Peyer's patch (tissue), 4 donors: ENCODE measurements at regions not wholly inside any gene's neighbourhood (a gene's known extent, or its start where the extent isn't known, plus 50 kb on each side); places are given as distances from the start of the nearest gene placed in this dataset.

Experiments
- POLR2A ChIP-seq, 2 donors: fragments of 450-650 bp; IDR thresholded peaks; one replicate each; pipeline ENCODE4 v1.5.1; 2017; ENCODE audit warnings: antibody characterized with exemption in 2 of 2, mild to moderate bottlenecking in 2 of 2, moderate library complexity in 2 of 2
- TF ChIP-seq, protein P1 (sequence below), 6 experiments: fragments of 450-650 bp in 4 of 6; fragments of 200-600 bp in 2 of 6; sonication (generic) in 1 of 6; IDR thresholded peaks; one replicate each; pipeline ENCODE4 v1.5.1; 2017 to 2019; ENCODE audit warnings: antibody characterized with exemption in 6 of 6, mild to moderate bottlenecking in 3 of 6, moderate library complexity in 1 of 6

DNA sequence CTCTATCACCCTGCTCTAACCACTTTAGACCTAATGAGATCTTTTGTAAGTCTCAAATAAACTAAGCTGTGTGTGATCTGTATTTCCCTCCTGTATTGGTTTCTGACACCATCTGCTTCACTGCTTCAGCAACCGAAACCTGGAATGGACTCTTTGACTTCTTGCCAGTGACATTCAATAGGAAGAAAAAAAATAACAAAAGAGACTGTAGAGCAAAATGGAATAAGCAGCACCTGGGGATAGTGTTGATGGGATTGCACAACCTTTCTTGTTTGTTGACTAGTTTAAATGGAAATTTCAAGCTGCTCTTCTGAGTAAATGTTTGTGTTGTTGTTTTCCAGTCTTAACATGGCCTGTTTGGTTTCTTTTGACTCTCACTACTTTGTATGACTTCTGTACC is 888.6 kb upstream of the SEL1L start:
- TF ChIP-seq, protein P1, sequence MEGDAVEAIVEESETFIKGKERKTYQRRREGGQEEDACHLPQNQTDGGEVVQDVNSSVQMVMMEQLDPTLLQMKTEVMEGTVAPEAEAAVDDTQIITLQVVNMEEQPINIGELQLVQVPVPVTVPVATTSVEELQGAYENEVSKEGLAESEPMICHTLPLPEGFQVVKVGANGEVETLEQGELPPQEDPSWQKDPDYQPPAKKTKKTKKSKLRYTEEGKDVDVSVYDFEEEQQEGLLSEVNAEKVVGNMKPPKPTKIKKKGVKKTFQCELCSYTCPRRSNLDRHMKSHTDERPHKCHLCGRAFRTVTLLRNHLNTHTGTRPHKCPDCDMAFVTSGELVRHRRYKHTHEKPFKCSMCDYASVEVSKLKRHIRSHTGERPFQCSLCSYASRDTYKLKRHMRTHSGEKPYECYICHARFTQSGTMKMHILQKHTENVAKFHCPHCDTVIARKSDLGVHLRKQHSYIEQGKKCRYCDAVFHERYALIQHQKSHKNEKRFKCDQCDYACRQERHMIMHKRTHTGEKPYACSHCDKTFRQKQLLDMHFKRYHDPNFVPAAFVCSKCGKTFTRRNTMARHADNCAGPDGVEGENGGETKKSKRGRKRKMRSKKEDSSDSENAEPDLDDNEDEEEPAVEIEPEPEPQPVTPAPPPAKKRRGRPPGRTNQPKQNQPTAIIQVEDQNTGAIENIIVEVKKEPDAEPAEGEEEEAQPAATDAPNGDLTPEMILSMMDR (IDR thresholded peaks at IDR 0.05), result no peak
- TF ChIP-seq POLR2A (IDR thresholded peaks at IDR 0.05), result no peak
